ENCODE measurements at regions not wholly inside any gene's neighbourhood (a gene's known extent, or its start where the extent isn't known, plus 50 kb on each side); places are given as distances from the start of the nearest gene placed in this dataset.

DNA sequence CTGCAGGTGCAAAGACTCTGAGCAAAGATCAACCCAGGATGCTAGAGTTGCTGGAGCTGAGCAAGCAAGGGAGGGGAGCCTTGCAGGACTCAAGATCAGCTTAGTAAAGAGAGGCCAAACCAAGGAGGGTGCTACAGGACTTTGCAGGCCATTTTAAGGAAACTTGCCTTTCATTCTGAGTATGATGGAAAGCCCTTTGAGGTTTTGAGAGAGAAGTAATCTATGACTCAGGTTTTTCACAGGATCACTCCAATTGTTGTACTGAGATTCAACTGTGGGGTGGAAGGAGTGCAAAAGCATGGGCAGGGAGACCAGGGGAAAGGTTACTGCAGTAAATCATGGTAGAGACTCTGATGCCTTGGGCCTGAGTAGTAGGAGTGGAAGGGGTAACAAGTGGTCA lies 260.4 kb upstream of the GPR149 start:
- intact Hi-C loops (cut with micrococcal nuclease): no loop called here
- H3K4me2 ChIP-seq (replicated peaks; ENCODE audit: low read depth, low read length, poor library complexity, severe bottlenecking): no peak overlapping the region
- no peak overlapping the region for H3K9ac ChIP-seq (ENCODE audit: low read length)
- no peaks in the 10 kb centered on the region for H4K20me1 ChIP-seq (ENCODE audit: control insufficient read depth, insufficient read depth, low read length, poor library complexity, severe bottlenecking)
- no peaks in the 10 kb centered on the region for H3K79me2 ChIP-seq (ENCODE audit: control insufficient read depth, insufficient read depth, low read length)
- DNase-seq (no peak), ATAC-seq (ENCODE audit: low read depth) (no peak)
- no peak overlapping the region for H2AFZ ChIP-seq (ENCODE audit: insufficient read depth, low read depth, low read length, poor library complexity, severe bottlenecking)
- peaks cover 0 to 2% (median 0%) of the 10 kb centered on the region in 3 donors for H3K9me3 ChIP-seq (ENCODE audit: control extremely low read depth in 1 of 3, control insufficient read depth in 2 of 3, insufficient read depth in 1 of 3, low read length in 2 of 3)
- no peak overlapping the region for H3K4me3 ChIP-seq (ENCODE audit: control extremely low read depth in 1 of 5, extremely low read depth in 1 of 5, insufficient read depth in 1 of 5, low read depth in 2 of 5, low read length in 4 of 5)
- Mint-ChIP-seq H3K9me3 (ENCODE audit: insufficient read depth) (no peaks in the 10 kb centered on the region), H3K4me1 (no peaks in the 10 kb centered on the region), H3K27ac (no peak overlapping the region), H3K4me3 (no peak overlapping the region), H3K27me3 (no peaks in the 10 kb centered on the region)
- TF ChIP-seq EZH2 (IDR thresholded peaks at IDR 0.05; ENCODE audit: borderline replicate concordance, insufficient read depth, low read depth, low read length, poor library complexity, severe bottlenecking): no peak
- TF ChIP-seq, protein P1, sequence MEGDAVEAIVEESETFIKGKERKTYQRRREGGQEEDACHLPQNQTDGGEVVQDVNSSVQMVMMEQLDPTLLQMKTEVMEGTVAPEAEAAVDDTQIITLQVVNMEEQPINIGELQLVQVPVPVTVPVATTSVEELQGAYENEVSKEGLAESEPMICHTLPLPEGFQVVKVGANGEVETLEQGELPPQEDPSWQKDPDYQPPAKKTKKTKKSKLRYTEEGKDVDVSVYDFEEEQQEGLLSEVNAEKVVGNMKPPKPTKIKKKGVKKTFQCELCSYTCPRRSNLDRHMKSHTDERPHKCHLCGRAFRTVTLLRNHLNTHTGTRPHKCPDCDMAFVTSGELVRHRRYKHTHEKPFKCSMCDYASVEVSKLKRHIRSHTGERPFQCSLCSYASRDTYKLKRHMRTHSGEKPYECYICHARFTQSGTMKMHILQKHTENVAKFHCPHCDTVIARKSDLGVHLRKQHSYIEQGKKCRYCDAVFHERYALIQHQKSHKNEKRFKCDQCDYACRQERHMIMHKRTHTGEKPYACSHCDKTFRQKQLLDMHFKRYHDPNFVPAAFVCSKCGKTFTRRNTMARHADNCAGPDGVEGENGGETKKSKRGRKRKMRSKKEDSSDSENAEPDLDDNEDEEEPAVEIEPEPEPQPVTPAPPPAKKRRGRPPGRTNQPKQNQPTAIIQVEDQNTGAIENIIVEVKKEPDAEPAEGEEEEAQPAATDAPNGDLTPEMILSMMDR (IDR thresholded peaks at IDR 0.05): no peak
- no peaks in the 10 kb centered on the region for H3K36me3 ChIP-seq (replicated peaks in 1 of 2; ENCODE audit: control extremely low read depth in 1 of 2, control insufficient read depth in 1 of 2, extremely low read depth in 1 of 2, insufficient read depth in 2 of 2, low read length in 1 of 2)
- no peaks in the 10 kb centered on the region for H3K27me3 ChIP-seq (replicated peaks in 1 of 4; ENCODE audit: control extremely low read depth in 1 of 4, control insufficient read depth in 3 of 4, insufficient read depth in 4 of 4, low read length in 3 of 4)
- H3K27ac ChIP-seq (ENCODE audit: low read length in 2 of 2): no peak overlapping the region
- H3K4me1 ChIP-seq (ENCODE audit: control insufficient read depth in 2 of 2, insufficient read depth in 2 of 2, low read length in 2 of 2): no peaks in the 10 kb centered on the region
- ChIA-PET CTCF (no interaction called here), POLR2A (no interaction called here)

DNA sequence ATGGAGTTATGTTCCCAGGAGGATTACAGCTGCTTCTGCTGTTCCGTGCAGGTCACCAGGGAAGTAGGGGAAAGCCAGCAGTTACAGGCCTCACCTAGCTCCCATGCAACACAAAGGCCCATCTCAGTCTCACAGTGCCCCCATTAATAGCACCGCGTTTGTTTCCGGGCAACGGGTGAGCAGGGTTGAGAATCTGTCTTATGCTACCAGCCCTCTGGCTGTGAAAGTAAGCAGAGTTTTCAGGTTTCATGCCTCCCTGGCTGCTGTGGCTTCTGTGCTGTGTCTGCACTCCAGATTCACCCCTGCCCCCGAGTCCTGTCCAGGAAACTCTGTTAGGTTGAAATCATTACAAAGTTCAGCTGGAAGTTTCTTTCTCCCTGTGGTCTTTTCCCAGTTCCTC lies 254.4 kb upstream of the GPR149 start:
- no peaks in the 10 kb centered on the region for H3K4me1 Mint-ChIP-seq
- Histone ChIP-seq H3K9ac (ENCODE audit: low read length) (no peak overlapping the region), H3K79me2 (ENCODE audit: control insufficient read depth, insufficient read depth, low read length) (no peaks in the 10 kb centered on the region), H2AFZ (ENCODE audit: insufficient read depth, low read depth, low read length, poor library complexity, severe bottlenecking) (no peak overlapping the region), H3K36me3 (replicated peaks in 1 of 2; ENCODE audit: control extremely low read depth in 1 of 2, control insufficient read depth in 1 of 2, extremely low read depth in 1 of 2, insufficient read depth in 2 of 2, low read length in 1 of 2) (no peaks in the 10 kb centered on the region), H3K27ac (ENCODE audit: low read length in 2 of 2) (no peak overlapping the region), H4K20me1 (ENCODE audit: control insufficient read depth, insufficient read depth, low read length, poor library complexity, severe bottlenecking) (no peaks in the 10 kb centered on the region), H3K4me1 (ENCODE audit: control insufficient read depth in 2 of 2, insufficient read depth in 2 of 2, low read length in 2 of 2) (no peaks in the 10 kb centered on the region), H3K9me3 (ENCODE audit: control extremely low read depth in 1 of 3, control insufficient read depth in 2 of 3, insufficient read depth in 1 of 3, low read length in 2 of 3) (peaks cover 0 to 11% (median 0%) of the 10 kb centered on the region in 3 donors), H3K27me3 (replicated peaks in 1 of 4; ENCODE audit: control extremely low read depth in 1 of 4, control insufficient read depth in 3 of 4, insufficient read depth in 4 of 4, low read length in 3 of 4) (no peaks in the 10 kb centered on the region), H3K4me3 (ENCODE audit: control extremely low read depth in 1 of 5, extremely low read depth in 1 of 5, insufficient read depth in 1 of 5, low read depth in 2 of 5, low read length in 4 of 5) (no peak overlapping the region), H3K4me2 (replicated peaks; ENCODE audit: low read depth, low read length, poor library complexity, severe bottlenecking) (no peak overlapping the region)
- CTCF ChIA-PET: no interaction called here
- POLR2A ChIA-PET: no interaction called here
- ATAC-seq (ENCODE audit: low read depth) (no peak), DNase-seq (no peak)
- WGBS (ENCODE audit: insufficient coverage): 100% methylated on average over 4 of the region's 6 CpGs
- intact Hi-C loops (cut with micrococcal nuclease): no loop called here
- no peak overlapping the region for H3K27ac Mint-ChIP-seq
- TF ChIP-seq EZH2 (IDR thresholded peaks at IDR 0.05; ENCODE audit: borderline replicate concordance, insufficient read depth, low read depth, low read length, poor library complexity, severe bottlenecking): no peak
- TF ChIP-seq, protein P1 (IDR thresholded peaks at IDR 0.05): no peak
- no peaks in the 10 kb centered on the region for H3K27me3 Mint-ChIP-seq
- H3K9me3 Mint-ChIP-seq (ENCODE audit: insufficient read depth): peaks cover 5% of the 10 kb centered on the region
- H3K4me3 Mint-ChIP-seq: no peak overlapping the region

All from B cell (primary cell).